NCI-H2227 treated with DMSO at 0.1 percent for 48 hours (cell line): ENCODE measurements at regions not wholly inside any gene's neighbourhood (a gene's known extent, or its start where the extent isn't known, plus 50 kb on each side); places are given as distances from the start of the nearest gene placed in this dataset.
A peak's percentile ranks its signal among the peaks of the same experiment; 100 is the strongest.

Source experiments
- DNase-seq: peaks from one replicate; lab custom pipeline; 2025; lab: John Stamatoyannopoulos, UW

DNA sequence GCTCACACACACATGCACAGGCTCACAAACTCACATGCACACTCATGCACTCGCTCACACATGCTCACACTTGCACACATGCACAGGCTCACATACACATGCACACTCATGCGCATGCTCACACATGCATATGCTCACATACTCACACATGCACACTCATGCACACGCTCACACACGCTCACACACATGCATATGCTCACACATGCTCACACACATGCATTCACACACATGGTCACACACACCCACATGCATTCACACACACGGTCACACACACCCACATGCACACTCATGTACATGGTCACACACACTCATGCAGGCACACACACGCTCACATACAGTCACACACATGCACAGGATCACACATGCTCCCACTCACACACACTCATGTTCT lies 132.8 kb upstream of the SMAD3 start:
- no peak for DNase-seq

GRCh38 chr15:66933932-66934867 lies 131.2 kb upstream of the SMAD3 start:
- DNase-seq, result no peak

DNA sequence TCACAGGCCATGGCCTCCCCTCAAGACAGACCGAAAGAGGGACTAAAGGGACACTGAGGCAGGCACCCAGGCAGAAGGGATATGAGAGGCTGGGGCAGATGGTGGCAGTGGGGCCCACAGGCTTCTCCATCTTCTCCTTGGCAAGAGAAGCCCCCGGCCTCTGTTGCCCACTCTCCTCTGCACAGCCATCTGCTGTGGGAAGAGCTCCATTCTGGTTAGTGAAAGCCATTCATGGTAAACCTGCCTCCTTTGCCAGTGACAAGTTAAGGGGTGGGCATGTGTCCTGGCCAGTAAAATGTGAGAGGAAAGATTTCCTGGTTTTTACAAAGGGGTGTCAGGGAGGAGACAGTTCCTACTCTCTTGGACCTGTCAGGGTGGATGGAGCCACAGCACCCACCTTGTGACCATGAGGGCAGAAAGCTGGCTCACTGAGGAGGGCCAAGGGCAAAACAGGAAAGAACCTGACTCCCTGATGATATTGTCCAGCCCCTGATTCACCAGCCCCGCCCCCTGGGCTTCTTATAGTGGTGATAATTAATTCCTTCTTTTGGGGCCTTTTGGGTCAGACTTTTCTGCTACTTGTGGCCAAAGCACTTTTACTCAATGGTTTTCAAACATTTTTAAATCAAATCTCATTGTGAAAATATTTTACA lies 130.4 kb upstream of the SMAD3 start:
- no peak for DNase-seq

DNA sequence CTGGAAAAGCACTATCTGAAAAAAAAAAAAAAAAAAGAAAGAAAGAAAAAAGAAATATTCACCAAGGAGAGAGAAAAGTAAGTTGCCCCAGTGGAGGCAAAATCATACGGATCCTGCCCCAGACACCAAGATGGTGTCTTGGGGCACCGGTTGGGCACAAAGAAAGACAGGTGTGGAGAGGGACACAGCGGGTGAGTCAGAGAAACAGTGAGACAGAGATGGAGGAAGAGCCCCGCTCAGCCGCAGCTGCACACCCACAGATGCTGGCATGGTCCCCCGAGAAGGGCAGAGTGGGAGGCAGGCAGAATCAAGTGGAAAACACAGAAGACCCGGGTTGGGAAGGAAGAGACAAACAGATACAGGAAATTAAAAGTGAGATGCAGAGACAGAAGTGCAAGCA lies 129.7 kb upstream of the SMAD3 start:
- no peak for DNase-seq

DNA sequence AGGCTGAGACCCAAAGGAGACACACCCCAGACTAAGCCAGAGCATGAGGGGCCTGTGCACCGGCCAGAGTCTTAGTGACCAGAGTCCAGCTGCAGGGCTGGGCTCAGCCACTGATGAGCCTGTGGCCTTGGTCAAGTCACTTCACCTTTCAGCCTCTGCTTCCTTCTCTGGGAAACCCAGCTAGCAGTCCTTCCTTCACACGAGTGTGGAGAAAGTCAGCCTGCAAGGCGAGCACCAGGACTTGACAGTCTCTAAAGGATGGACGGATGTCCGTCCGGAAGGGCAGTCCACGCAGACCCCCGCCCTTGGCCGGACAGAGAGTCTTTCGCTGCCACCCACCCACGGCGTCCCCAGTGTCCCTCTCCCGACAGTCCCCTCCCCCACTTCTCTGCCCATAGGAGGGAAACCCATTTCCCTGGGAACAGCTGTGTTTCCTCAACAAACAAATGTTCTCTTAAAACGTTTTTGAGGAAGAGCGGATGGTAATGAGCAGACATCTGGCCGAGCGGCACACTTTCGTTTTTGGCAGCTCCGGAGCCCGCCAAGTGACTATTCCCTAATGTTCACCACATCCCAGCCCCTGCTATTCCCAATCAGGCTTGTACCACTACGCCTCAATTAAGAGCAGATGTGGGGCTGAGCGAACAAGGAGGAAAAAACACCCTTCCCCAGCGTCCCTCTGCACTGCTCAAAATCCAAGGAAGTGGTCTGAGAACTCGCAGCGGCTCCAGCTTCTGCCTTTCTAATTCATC lies 129.1 kb upstream of the SMAD3 start:
- no peak for DNase-seq

GRCh38 chr15:66936861-66937582 lies 128.4 kb upstream of the SMAD3 start:
- no peak for DNase-seq

DNA sequence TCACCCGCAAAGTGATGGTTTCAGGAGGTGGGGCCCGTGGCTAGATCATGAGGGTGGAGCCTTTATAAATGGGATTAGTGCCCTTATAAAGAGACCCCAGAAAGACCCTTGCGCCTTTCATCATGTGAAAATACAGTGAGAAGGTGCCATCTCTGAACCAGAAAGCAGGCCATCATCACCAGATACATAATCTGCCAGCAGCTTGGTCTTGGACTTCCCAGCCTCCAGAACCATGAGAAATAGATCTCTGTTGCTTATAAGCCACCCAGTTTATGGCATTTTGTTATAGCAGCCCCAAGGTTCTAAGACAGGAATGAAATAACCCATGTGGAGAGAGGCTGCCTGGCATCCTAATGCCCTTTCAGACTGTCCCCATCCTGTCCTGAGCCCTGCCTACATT lies 127.8 kb upstream of the SMAD3 start:
- no peak for DNase-seq

DNA sequence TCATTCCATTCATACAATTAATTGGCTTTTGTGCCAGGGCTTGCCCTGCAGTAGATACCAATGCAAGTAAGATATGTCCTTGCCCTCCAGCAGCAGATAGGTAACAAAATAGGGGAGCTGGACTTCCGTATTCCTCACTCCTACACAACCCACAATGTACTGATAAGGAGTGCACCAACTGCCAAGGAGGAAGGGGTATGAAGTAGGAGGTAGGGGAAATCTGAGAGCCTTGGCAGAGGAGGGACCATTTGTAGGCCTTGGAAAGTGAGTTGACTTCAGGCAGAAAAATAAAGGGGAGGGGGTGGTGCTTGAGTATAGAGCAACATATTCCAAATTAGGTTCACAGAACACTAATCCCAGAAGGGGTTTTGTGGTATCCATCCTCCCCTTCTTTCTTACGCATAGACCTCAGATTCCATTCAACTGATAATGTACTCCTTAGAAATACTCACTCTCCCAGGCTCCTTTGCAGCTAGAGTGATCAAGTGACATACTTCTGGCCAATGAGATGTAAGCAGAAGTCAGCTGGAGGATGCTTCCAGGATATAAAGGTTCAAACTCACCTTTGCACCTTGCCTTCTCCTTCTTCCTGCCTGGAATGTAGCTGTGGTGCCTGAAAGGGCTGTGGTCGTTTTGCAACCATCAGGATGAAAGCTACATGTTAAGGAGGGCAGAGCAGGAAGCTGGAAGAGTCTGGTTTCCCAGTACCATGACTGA lies 127.1 kb upstream of the SMAD3 start:
- no peak for DNase-seq

DNA sequence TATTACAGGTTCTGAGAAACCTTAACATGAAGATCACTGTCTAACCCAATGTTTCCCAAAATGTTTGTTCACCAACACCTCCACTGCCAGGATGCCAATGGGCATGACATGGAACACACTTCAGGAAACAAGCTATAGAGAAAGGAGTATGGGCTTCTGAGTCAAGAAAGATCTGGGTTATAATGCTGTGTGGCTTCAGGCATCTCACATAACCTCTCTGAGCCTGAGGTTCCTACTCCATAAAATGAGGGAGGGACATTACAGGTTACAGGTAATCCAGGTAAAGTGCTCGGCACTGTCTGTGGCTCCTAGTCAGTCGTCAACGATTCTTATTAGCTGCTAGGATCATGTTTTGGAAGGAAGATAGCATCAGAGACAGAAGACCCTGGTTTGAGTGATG lies 126.4 kb upstream of the SMAD3 start:
- DNase-seq, result no peak

DNA sequence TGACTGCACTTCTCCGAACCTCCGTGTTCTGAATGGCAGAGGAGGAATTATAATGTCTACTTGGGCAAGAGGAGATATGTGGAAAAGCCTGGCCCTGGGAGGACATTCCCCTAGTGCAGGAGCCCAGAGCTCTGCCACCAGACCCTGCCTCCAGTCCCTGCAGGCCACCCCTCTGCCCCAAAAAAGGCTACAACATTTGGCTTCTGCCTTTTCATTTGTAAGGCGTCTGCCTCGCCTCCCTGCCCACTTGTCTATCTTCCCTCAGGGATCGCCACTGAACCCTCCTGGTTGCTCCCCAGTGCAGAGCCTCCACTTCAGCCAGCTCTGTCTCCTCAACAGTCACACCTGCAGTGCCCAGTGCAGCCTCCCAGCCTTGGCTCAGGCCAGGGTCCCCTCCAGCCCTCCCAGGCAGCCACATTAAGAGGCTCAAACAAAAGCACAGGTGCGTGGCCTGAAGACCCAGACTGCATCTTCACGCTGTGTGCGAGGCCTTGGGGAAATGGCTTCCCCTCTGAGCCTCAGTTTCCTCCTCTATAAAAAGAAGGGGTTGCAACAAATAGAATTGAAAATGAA lies 125.9 kb upstream of the SMAD3 start:
- no peak for DNase-seq

- DNase-seq, result no peak
These were observed 125.0 kb upstream of the SMAD3 start for GRCh38 chr15:66940368-66940767.

DNA sequence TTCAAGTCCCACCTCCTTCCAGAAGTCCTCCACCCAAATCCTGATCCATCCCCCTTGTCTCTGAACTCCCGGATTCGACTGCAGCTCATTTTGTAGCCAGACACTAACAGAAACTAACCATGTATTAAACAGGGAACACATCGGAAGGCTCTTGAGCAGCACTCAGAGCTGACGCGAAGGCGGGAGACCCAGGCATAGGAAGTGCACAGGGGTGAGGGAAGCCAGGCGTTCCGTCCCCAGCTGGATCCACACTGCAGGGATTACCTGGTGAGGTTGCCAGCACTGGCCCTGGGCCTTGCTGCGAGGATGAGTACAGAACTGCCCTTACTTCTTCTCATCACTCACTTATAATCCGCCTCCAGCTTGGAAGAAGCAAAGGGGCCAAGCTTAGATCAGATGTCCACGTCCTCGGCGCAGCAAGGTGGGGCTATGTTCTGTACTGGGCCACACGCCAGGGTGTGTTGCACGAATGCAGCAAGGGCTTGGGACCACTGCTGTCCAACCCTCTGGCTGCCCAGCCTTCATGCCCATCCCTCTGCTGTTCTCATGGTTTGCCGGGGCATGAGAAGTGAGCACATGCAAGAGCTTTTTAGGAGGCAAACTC lies 124.2 kb upstream of the SMAD3 start:
- no peak for DNase-seq

GRCh38 chr15:66941791-66942190 lies 123.6 kb upstream of the SMAD3 start:
- DNase-seq, result no peak

DNA sequence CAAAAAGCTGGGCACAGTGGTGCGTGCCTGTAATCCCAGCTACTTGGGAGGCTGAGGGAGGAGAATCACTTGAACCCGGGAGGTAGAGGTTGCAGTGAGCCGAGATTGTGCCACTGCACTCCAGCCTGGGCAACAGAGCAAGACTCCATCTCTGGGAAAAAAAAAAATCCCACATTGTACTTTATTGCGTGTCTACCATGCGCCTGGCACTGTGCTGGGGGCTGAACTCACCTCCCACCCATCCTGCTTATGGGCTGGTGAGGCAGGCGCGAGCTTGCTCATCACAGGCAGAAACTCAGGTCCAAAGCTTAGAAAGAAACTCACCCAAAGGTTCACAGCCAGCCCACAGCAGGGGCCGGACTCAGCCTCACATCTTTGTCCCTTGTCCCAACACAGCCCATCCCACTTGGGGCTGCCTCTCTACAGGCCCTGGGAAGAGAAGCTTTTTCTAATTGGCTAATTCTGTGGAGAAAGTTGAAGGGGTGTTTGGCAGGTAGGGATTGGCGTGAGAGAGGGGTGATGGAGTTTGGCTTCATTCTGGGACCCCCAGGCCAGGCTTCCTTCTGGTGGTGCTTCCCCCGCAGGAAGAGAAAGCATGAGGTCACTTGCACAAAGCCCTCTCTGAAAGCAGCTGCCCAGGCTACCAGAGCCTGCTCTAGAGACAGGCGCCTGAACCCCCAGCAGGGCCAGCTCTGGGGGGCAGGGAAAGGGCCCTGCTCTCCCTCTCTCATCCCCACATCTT lies 122.6 kb upstream of the SMAD3 start:
- no peak for DNase-seq

DNA sequence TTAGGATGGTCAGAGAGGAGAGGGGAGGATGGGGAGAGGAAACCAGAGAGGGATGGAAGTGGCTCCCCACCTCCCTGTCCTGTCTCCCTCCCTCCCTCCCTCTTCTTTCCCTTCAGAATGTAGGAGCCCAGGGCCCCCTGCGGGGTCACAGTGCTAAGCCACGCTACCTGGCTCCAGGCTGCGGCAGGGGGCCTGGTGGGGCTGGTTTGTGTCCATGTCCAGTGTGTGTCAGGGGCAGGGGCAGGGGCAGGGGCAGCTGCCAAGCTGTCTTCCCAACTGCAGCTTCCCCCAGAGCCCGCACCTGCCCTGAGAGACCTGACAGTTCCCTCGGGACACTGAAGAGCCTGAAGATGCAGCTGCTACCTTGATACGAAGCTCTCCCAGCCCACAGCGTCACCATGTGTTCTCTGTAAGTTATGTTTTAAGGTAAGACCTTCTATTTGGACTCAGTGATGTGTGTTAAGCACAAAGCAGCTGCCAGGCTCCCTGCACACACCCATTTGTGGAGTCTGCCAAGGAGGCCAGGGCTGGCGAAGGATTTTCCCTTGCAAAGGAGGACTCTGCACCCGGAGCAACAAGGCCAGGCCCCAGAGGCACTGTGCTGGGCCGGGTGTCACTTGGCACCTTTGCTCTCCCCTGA lies 121.8 kb upstream of the SMAD3 start:
- DNase-seq, result no peak

GRCh38 chr15:66944121-66944520 lies 121.3 kb upstream of the SMAD3 start:
- DNase-seq, result no peak

- DNase-seq, result no peak
These were observed 120.1 kb upstream of the SMAD3 start for GRCh38 chr15:66945286-66945685.

- no peak for DNase-seq
These were observed 119.6 kb upstream of the SMAD3 start for GRCh38 chr15:66945842-66946241.

- peak; percentile 43 for DNase-seq
These were observed 118.7 kb upstream of the SMAD3 start for GRCh38 chr15:66946578-66947164.
